ENCODE measurements at regions not wholly inside any gene's neighbourhood (a gene's known extent, or its start where the extent isn't known, plus 50 kb on each side); places are given as distances from the start of the nearest gene placed in this dataset.
"Not testable (repeated sequence)": the region's sequence is repeated elsewhere in the genome, so short reads cannot be mapped to it uniquely, and the experiment has no call there.

DNA sequence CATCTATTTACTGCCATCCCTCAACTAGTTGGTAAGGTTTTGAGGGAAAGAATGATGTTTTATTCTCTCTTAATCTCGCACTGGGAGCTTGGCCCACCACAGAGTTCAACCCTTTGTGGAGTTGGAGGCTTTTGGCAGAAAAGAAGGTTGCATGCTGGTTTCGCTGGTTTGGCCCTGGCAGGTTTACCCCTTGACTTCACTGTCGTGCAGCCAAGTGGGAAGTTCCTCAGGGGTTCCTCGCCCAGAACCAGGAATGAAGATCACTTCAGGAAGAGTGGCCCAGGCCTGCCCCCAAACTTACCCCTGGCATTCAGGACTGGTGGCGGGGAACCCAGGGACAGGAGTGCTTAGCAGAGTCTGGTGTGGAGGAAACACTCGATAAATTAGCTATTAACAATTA lies 103.1 kb upstream of the LYZL2 start:
- no peak for DNase-seq (ENCODE audit: low spot score)

DNA sequence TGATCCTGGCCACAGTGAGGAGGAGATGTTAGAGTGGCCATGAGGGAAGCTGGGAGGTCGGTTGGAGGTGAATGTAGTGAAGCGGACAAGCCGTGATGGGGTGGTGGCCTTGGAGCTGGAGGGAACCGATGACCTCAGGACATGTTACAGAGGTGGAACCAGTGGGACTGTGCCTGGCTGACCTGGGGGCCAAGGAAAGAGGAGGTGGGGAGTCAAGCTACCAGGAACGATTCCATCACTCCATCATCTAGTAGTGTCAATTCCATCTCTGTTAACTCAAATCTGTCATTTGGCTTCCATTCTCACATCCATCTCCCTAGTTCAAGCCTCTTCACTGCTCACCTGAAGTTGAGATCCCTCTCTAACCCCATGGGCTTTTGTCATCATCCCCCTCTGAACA lies 102.4 kb upstream of the LYZL2 start:
- no peak for DNase-seq (ENCODE audit: low spot score)

- no peak for DNase-seq (ENCODE audit: low spot score)
These were observed 100.8 kb upstream of the LYZL2 start for GRCh38 chr10:30730306-30730705.

- no peak for DNase-seq (ENCODE audit: low spot score)
These were observed 99.2 kb upstream of the LYZL2 start for GRCh38 chr10:30728766-30729165.

GRCh38 chr10:30728127-30728526 lies 98.6 kb upstream of the LYZL2 start:
- DNase-seq (ENCODE audit: low spot score) = no peak

DNA sequence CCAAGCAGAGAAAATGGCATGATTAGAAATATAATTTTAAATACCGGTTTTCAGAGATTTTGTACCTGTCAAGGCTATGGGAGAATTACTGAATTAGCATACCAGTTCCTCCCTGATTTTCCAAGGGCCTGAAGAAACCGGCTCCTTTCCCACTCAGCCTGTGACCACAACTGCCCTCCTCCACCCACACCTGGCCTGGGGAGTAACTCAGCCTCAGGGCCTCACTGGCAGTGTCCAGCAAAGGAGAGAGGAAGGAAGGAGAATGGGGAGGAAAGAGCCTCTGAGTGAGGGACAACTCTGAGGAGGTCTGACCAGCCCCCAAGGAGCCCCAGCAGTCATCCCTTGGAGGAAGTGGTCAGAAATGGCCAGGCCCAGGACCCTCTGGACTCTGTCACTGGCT lies 98.0 kb upstream of the LYZL2 start:
- no peak for DNase-seq (ENCODE audit: low spot score)

- DNase-seq (ENCODE audit: low spot score) = peak; percentile 40
These were observed 97.3 kb upstream of the LYZL2 start for GRCh38 chr10:30726783-30727414.

DNA sequence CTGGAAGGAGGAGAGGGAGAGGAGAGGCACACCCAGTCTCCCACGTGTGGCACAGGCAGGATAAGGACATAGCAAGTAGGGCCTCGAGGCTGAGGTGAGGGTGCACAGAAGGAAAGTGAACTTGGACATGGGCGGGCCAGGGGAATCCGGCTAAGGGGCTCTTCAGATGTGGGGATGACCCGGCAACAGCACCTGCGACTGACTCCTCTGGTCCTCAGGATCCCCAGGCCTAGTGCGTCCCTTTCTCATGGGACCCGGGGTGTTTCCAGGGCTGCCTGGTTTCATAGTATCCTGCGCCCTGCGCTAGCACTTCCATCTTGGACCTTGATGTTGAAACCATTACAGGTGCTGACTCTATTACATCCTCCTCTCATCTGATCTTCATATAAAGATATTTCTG lies 96.1 kb upstream of the LYZL2 start:
- DNase-seq (ENCODE audit: low spot score) = no peak

DNA sequence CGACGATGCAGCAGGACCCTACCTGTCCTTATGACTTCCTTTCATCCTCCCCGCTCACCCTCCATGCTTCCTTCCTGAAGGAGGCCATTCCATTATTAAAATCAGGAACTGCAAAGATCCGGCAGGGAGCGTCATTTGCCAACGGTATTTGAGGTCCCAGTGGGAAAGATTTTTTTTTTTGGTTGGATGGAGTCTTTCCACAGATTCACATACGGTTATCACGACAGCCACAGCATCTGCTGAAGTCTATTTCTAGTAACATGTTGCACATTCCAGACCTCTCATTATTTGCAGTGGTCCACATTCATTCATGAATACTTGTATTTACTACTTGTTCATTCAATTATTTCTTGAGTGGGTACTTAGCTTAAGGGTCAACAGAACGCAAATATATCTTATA lies 94.7 kb upstream of the LYZL2 start:
- DNase-seq (ENCODE audit: low spot score) = no peak

GRCh38 chr10:30722956-30723620 lies 93.5 kb upstream of the LYZL2 start:
- DNase-seq (ENCODE audit: low spot score) = no peak

DNA sequence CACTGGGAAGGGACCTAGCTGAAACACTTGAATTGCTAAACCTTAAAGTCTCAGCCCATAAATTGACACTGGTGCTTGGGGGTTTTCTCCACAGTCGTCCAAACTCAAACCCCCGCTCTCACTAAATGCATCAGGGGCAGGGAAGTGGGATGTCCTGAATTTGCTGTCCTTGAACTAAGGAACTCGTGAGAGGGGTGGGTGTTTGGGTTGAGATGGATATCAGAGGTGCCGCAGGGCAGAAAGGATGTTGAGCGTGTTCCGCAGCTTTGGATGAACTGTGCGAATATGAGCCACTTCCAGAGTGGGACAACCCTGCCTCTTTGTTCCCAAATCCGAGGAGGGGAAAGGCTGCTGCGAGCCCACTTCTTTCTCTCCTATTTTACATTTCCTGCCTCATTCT lies 90.3 kb upstream of the LYZL2 start:
- no peak for DNase-seq (ENCODE audit: low spot score)

DNA sequence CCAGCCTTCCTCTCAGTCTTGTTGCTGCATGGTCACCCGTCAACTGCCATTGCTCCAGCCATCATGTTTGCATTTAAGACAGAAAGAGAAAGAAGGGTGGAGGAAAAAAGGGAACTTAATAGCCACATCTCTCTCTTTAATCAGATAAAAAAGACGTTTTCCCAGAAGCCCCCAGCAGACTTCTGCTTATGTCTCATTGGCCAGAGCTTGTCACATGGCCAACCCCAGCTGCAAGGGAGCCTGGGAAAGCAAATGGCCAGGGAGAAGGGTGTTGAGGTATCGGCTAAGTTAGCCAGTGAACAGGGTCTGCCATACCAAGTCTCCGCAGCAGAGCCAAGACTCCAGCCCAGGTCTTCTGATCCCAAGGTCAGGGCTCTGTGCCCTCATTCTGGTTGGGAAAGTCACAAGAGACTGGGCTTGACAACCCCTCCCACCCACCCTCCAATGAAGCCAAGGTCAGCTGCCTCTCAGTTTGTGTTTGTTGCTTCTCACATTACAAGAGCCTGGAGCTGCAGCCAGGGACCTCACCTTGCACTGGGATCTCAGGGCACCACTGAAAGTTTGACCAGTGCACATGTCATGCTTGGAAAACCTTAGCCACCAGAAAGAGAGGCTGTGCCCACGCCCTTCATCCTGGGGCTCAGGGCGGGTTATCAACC lies 80.3 kb upstream of the LYZL2 start:
- DNase-seq (ENCODE audit: low spot score) = no peak

GRCh38 chr10:30709229-30709628 lies 79.7 kb upstream of the LYZL2 start:
- DNase-seq (ENCODE audit: low spot score) = no peak

DNA sequence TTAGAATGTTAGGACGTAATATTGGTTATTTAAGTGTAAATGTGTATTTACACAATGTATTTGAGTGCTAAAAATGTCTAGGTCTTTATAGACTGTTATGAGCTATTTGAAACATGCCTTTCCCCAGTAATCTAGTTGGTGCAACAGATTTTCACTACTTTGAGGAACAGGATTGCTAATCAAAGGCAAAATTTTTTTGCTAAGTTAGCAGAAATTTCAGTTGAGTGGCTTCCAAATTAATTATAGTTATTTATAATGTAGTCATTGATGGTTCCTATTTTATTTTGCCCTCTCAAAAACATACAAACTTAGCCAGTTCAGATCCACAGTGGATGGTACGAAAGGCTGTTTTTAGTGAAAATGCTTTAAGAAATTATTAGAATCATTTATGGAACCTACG lies 78.7 kb upstream of the LYZL2 start:
- no peak for DNase-seq (ENCODE audit: low spot score)

- not testable (repeated sequence) for DNase-seq (ENCODE audit: low spot score)
These were observed 76.6 kb upstream of the LYZL2 start for GRCh38 chr10:30706189-30706588.

GRCh38 chr10:30705625-30706149 lies 76.1 kb upstream of the LYZL2 start:
- no peak for DNase-seq (ENCODE audit: low spot score)

DNA sequence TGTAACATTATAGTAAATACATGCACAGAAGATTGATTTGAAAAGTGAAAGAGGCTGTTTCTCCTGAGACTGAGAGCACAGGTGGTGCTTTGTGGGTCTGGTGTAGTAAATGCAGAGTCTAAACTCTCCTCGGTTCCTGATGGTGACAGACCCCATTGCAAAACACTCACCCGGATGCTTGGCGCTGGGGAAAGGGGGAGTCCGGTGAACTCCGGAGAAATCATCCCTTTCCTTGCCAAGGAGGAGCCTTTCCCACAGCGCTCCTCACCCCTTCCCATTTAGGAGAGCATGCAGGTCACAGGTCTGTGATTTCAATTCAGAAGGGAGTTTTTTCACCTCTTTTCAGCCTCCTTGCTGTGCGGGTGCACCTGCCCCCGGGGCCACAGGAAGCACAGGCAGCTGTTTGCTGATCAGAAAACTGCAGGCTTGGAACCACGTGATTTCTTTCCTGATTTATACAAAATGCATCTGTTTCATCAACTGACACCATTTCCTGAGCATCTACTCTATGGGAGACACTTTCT lies 75.6 kb upstream of the LYZL2 start:
- DNase-seq (ENCODE audit: low spot score) = no peak

- not testable (repeated sequence) for DNase-seq (ENCODE audit: low spot score)
These were observed 75.1 kb upstream of the LYZL2 start for GRCh38 chr10:30704601-30705100.

DNA sequence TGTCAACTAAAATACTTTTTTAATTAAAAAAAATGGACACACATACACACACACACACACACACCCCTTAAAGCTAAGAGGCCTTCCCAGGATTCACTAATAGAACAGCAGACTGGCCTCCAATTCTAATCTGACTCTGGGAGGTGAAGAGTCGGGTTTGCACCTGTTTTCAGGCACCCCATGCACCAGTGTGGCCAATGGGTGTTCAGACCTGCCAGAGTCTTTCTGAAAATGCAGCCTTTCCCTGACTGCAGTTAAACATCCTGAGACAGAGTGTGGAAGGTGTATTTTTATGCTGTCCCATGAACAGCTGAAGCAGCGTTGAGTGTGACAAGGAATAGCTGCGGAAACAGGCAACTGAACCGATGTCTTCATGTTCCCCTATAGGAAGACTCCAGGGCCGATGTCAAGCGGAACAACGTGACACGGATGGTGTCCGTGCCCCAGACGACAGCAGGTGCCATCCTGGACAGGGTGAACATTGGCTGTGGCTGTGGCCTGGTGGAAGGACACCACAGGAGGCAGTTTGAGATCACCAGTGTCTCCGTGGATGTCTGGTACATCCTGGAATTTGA lies 74.6 kb upstream of the LYZL2 start:
- DNase-seq (ENCODE audit: low spot score) = no peak

DNA sequence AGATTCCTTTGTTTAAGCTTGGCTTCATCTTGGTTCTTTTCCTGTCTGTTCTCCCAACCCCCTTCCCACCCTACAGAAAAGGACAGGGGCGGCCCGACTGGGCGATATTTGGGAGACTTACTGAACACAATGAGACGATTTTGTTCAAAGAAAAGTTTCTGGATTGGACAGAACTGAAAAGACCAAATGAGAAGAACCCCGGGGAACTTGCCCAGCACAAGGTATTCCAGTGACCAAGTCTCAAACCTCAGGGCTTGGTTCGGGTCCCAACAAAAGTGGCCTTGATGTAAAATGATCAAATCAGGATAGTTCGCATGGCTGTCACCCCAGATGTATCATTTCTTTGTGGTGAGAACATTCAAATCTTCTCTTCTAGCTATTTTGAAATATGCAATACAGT lies 73.9 kb upstream of the LYZL2 start:
- not testable (repeated sequence) for DNase-seq (ENCODE audit: low spot score)

GRCh38 chr10:30702860-30703259 lies 73.3 kb upstream of the LYZL2 start:
- no peak for DNase-seq (ENCODE audit: low spot score)

GRCh38 chr10:30701451-30702173 lies 72.1 kb upstream of the LYZL2 start:
- DNase-seq (ENCODE audit: low spot score) = peak; percentile 23
